ENCODE measurements at regions not wholly inside any gene's neighbourhood (a gene's known extent, or its start where the extent isn't known, plus 50 kb on each side); places are given as distances from the start of the nearest gene placed in this dataset.

GRCh38 chr6:137434640-137435039 lies 59.6 kb downstream of the OLIG3 start:
- DNase-seq (ENCODE audit: low read depth in 2 of 2): no peak

DNA sequence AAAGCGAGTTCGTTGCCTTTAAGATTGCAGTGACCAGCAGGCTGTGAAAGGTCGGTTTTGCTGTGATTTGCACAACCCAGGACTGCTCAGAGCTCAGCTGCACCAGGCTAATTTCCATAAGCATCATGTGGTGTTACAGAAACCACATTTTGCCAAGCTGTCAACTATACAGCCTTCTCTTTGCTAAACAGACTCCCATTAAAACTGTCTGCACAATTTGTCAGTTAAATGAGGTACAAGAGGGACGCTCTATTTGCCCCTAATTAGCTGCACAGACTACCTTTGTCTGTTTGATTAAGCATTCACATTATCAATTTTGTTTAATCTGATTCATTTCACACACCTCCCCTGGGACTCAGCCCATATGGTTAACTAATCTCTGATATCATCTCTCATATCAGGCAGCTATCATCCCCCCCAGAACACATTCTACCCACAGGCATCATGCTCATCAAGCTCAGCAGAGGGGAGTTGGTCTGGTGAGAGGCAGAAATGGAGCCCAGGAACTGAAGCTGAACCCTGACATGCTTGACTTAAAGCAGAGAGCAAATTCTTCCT lies 62.1 kb downstream of the OLIG3 start:
- DNase-seq (ENCODE audit: low read depth in 2 of 2): no peak

- DNase-seq (ENCODE audit: low read depth in 2 of 2): no peak
These were observed 63.2 kb downstream of the OLIG3 start for GRCh38 chr6:137430954-137431353.

DNA sequence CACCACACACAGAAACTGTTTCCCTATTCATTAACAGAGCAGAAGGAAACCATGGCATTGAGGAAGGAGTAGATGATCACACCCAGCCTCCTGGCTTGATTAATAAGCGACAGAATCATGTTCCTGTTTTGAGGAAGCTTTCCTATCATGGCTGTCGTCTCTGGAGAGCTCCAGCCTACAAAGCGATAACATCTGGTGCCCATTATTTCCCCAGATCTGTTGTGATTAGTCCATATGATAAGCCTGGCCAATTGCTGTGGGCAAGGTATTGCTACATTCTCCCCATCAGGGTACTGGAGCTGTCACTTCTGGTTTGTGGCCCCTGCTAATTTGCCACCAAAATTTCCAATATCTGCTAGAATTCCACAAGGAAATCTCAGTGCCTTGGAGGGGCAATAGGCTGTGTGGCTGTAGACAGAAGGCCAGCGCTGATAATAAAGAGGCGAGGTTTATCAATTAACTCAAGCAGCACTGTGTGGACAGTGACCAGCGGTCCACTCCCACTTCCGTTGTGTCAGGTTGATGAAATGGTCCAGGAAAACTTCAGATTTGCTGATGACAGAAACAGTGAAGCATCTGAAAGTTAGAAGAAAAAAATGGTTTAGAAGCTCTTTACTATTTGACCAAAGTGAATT lies 66.4 kb downstream of the OLIG3 start:
- no peak for DNase-seq (ENCODE audit: low read depth in 2 of 2)

DNA sequence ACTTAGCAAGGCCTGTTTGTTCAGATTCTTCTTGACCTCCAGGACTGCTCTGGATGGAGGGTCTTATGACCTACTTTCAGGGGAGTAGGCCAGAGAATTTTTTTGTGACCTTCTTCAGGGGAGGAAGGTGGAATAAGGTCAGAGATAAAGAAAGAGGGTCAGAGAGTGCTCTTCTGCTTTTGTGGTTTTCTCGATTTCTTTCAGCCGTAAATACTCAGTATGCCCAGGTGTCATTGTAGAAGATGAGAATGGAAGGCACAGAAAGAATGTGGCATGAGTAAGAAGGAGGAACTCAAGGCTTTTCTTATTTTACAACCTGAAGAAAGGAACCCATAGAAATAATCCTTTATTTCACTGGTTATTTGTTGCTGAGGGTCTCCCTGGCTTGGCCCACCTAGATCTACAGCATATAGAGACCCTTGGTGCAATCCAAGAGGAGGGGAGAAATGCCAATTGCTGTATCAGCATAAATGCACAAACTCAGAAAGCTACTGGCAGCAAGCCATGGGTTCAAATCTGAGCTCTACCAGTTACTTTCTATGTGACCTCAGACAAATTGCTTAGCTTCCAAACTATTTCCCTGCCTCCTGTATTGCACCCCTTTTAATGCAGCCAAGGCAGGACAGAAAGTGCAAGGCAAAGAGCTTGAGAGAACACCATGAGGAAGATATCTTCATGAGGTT lies 68.0 kb downstream of the OLIG3 start:
- DNase-seq (ENCODE audit: low read depth in 2 of 2): no peak

- no peak for DNase-seq (ENCODE audit: low read depth in 2 of 2)
These were observed 69.9 kb downstream of the OLIG3 start for GRCh38 chr6:137424251-137424650.

DNA sequence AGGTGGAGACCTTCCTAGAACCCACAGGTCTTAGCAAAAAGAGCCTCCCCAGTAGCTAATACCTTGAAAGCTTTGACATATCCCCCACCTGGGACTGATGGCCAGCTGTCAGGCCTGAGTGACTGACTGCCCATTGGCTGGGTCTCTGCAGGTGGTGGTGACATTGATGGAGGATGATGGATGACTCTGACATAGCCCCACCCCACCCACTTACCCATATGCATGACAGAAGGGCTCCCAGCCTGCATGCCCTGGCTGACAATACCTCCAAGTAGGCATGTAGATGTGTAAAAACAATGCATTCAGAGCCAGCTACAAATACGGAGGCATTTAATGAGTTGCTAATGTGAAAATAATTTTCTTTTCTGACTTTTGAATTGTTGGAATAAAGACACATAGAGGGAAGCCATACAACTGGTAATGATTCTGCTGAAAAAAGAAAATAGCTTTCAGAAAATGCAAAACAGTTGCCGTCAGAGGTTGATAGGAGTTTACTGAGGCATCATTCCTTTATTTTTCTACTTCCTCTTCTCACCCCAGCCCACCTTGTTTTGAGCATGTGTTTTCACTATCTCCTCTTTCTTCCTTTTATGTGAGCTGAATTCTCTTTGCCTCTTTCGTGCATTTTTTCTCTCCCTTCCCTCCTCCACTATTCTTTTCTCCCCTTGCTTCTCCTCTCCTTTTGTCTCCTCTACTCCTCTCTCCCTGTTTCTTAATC lies 70.6 kb downstream of the OLIG3 start:
- DNase-seq (ENCODE audit: low read depth in 2 of 2): no peak

GRCh38 chr6:137417396-137417795 lies 76.8 kb downstream of the OLIG3 start:
- no peak for DNase-seq (ENCODE audit: low read depth in 2 of 2)

DNA sequence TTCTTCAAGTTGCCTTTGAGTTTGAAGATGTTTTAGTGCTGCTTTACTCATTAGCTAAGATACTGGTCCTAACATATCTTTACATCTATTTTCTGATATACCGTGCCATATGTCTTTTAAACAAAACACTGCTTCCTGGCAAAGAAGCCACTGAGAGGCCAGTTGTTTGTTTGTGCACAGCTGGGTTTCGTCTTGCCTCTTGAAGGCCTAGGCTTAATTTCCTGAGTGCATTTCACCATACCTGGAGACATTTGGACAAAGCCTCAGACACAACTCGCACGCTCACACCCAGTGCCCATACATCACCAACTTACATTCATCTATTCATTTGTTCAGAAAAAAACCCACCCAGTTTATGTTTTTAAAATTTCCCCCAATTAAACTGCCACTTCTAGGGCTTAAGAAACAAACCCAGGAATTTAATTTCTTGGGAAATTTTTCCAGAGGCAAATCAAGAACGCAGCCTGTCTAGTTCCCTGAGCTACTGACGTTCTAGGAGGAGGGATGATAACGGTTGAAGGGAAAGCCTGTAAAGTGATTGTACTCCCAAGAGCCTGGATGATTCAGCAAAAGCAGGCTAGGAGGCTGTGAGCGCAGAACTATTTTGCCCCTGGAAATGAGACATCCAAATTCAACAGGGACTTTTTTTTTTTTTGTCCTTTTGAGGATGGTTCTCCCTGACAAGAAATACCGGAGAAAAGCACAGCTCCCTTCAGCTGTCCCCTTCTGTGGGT lies 77.7 kb downstream of the OLIG3 start:
- DNase-seq (ENCODE audit: low read depth in 2 of 2): no peak

- DNase-seq (ENCODE audit: low read depth in 2 of 2): no peak
These were observed 78.4 kb downstream of the OLIG3 start for GRCh38 chr6:137415834-137416190.

DNA sequence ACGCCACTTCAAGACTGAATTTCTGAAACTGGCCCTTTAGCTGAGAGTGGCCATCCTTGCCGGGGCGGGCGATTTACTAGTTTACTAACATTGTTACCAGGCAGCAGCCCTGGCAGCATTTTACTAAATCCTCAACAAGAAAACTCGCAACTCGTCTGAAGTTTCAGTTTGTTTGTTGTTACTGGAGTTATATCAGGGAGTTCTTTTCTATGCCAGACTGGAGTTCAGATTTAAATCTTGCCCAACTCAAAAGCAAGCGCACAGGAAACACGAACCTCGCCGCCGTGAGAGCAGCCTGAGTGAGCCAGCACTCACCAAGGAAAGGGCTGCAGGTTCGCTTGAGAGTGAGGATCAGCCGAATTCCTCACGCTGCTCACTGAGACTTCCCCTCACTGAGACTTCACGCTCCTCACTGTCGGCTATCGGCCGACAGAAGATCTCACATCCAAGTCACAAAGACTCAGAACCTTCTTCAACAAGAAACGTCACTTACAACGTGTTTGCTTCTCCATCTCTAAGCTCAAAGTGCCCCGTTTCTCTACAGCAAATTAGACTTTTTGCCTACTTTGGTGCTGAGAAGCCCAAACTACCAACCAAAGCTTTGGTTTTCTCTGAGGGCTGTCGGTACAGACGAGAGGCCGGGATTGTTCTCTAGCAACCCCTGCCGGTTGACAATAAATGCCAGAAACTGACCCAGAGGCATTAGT lies 78.9 kb downstream of the OLIG3 start:
- peak; percentile 23 to 46 for DNase-seq (ENCODE audit: low read depth in 2 of 2)

- no peak for DNase-seq (ENCODE audit: low read depth in 2 of 2)
These were observed 79.6 kb downstream of the OLIG3 start for GRCh38 chr6:137414599-137414998.

DNA sequence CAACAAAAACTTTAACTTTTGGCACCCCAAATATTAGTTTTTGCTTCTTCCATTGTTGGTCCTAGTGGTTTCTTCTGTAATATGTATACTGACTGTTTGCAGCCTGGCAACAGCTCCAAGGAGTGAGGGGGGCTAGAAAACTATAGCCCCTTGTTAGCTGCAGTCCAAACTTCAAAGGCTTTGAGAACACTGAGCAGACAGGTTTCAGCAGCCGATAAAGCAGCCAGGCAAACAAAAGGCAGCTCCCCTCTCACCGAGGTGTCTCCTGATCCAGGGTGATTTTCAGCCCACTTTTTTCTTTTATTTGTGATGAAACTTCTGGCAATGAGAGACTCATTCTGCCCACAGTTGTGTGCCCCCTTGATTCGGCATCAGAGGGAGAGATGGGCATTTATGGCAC lies 80.7 kb downstream of the OLIG3 start:
- no peak for DNase-seq (ENCODE audit: low read depth in 2 of 2)

DNA sequence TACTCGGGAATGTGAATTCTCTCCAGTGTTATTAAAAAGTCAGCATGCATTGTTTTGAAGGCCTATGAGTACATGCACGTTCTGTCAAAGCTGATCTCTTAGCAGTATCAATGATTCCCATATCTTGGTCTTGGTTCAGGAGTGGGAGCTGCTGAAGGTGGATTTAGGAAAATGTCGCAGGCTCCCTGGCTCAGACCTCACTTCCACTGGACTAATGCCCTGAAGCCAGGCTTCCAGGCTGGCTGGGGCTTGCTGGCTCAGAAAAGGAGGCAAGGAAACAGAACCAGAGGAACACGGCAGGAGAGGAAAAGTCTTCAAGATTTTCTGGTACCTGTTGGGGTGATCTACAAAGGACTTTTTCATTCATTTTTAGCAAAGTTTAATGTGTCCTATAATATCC lies 81.6 kb downstream of the OLIG3 start:
- no peak for DNase-seq (ENCODE audit: low read depth in 2 of 2)

DNA sequence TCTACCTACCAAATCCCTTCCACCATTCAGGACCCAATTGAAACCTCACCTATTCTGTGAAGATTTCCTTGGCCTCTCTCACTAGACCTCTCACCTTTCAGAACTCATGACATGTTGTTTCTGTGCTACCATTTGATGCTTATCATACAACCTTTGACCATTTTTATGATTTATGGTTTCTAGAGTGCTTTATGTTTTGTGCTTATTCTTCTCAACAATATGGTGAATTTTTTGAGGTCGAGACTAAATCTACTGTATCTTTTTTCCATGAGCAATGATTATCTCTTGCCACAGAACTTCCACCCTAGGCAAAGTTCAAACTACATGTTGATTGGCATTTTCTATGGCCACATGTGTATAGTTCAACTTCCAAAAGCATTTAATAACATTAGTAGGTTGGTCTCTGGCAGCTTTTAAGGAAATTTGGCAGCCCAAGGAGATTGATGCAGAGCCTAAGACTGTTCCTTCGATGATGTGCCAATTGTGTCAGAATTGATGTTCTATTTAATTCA lies 84.9 kb downstream of the OLIG3 start:
- DNase-seq (ENCODE audit: low read depth in 2 of 2): no peak

GRCh38 chr6:137407816-137408215 lies 86.4 kb downstream of the OLIG3 start:
- DNase-seq (ENCODE audit: low read depth in 2 of 2): no peak

DNA sequence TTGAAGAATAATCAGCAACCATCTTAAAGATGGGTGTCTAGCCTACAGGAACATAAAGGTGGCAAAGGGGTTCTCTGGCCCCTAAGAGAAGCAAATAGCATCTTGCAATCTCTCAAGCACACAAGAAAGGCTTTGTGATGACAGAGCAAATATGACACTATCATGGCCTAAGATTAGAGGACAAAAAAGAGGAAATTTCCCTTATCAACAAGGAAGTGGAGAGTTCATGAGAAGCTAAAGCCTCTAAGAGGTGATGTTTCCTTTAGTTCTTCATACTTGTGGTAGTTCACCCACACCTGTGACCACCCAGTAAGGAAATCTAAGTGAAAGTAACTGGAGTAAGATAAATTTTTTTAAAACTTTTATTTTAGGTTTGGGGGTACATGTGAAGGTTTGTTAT lies 88.4 kb downstream of the OLIG3 start:
- DNase-seq (ENCODE audit: low read depth in 2 of 2): no peak

GRCh38 chr6:137403855-137404254 lies 90.3 kb downstream of the OLIG3 start:
- no peak for DNase-seq (ENCODE audit: low read depth in 2 of 2)

GRCh38 chr6:137403443-137403842 lies 90.8 kb downstream of the OLIG3 start:
- no peak for DNase-seq (ENCODE audit: low read depth in 2 of 2)

DNA sequence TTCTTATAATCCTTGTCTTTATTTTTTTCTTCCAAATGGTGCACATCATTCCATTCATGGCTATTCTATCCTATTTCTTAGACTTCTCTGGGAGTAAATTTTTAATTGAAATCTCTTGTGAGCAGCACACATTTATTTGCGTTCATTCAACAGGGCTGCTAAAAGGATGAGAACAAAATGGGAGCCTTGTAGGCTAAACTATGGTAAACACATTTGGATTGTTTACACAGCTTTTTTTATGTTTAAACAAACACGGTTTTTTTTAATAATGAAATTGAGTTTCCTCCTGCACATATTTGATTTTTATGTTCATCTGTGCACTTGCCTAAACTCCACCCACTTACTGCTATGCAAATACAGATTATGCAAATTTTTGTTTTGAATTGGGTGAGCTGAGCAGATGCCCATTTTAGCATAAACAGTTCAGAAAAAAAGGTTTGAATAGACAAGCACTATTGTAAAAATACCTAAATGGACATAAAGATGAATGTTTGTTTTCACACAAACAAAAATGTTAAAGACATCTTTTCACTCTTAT lies 92.0 kb downstream of the OLIG3 start:
- no peak for DNase-seq (ENCODE audit: low read depth in 2 of 2)

GRCh38 chr6:137401088-137401487 lies 93.1 kb downstream of the OLIG3 start:
- DNase-seq (ENCODE audit: low read depth in 2 of 2): no peak

Data from stimulated activated CD8-positive, alpha-beta memory T cell treated with anti-CD3 and anti-CD28 coated beads, Interleukin-15, amount 100 ng/mL, for 4 hours (primary cell).